Activated CD8-positive, alpha-beta memory T cell treated with anti-CD3 and anti-CD28 coated beads, Interleukin-2, amount 10 ng/mL, durations not matched to agents 7 days and 5 days (primary cell): ENCODE measurements at regions not wholly inside any gene's neighbourhood (a gene's known extent, or its start where the extent isn't known, plus 50 kb on each side); places are given as distances from the start of the nearest gene placed in this dataset.

Source experiments
- ATAC-seq: fragments of 150-1000 bp; cut with Tn5 transposase; one replicate; pipeline ENCODE4 v1.10.0; 2021; ENCODE audit warnings: moderate library complexity
- CTCF ChIA-PET: fragments of 350-600 bp; sonication (Branson Sonifier 250); formaldehyde crosslinking; loops from one replicate; lab custom pipeline; 2021; ENCODE audit warnings: antibody characterized with exemption; lab: Charles Lee
- DNase-seq: peaks from one replicate; pipeline ENCODE4 v3.0.0-alpha.2; 2020
- H3K27ac Mint-ChIP-seq: one replicate; pipeline ENCODE4 v1.8.0; 2021; ENCODE audit warnings: mild to moderate bottlenecking, mixed read lengths
- H3K27me3 Mint-ChIP-seq: one replicate; pipeline ENCODE4 v1.8.0; 2021; ENCODE audit warnings: mixed read lengths
- H3K36me3 Mint-ChIP-seq: one replicate; pipeline ENCODE4 v1.8.0; 2021; ENCODE audit warnings: mild to moderate bottlenecking, mixed read lengths
- H3K4me1 Mint-ChIP-seq: one replicate; pipeline ENCODE4 v1.8.0; 2021; ENCODE audit warnings: mixed read lengths
- H3K4me3 Mint-ChIP-seq: one replicate; pipeline ENCODE4 v1.8.0; 2021; ENCODE audit warnings: mild to moderate bottlenecking, moderate library complexity, mixed read lengths
- H3K9me3 Mint-ChIP-seq: one replicate; pipeline ENCODE4 v1.8.0; 2022; ENCODE audit warnings: low read depth, mixed read lengths

DNA sequence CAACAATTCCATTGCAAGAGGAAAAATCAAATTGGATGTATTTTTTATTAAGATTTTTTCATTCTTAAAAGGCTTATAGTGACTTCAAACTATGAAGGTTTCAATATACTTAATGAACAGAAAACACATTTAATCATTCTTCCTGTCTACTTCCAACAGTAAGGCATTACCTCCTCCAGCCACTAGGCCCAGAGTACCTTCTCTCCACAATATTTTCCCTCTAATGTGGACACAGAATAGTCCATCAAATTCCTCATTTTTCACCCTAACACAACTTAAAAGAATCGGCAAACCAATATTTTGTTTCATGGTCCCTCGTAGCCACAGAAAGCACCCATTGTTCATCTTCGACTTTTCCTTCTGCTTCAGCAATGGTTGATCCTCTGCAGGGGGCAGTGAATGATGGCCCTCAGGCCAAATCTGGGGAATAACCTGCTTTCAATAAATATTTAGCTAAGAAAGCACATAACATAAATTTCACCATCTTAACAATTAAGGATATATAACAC lies 335.4 kb upstream of the ID4 start:
- Mint-ChIP-seq H3K27ac (no peak overlapping the region), H3K9me3 (peaks cover 5% of the 10 kb centered on the region), H3K27me3 (no peaks in the 10 kb centered on the region), H3K4me1 (no peaks in the 10 kb centered on the region), H3K4me3 (no peak overlapping the region), H3K36me3 (no peaks in the 10 kb centered on the region)
- no peak for ATAC-seq
- no peak for DNase-seq
- CTCF ChIA-PET = no interaction called here

DNA sequence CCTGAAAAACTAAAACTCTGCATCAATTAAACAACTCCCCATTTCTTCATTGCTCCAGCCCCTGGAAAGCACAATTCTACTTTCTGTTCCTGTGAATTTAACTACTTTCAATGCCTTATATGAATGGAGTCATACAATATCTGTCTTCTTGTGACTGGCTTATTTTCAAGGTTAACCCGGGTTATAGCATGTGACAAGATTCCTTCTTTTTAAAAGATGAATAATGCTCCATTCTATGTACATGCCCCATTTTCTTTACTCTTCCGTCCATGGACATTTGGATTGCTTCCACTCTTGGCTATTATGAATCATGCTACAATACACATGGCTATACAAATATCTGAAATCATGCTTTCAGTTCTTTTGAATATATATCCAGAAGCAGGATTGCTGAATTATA lies 334.9 kb upstream of the ID4 start:
- H3K9me3 Mint-ChIP-seq = peaks cover 6% of the 10 kb centered on the region
- H3K36me3 Mint-ChIP-seq = no peaks in the 10 kb centered on the region
- CTCF ChIA-PET = no interaction called here
- DNase-seq (no peak), ATAC-seq (no peak)
- H3K4me1 Mint-ChIP-seq = no peaks in the 10 kb centered on the region
- no peaks in the 10 kb centered on the region for H3K27me3 Mint-ChIP-seq
- no peak overlapping the region for H3K4me3 Mint-ChIP-seq
- no peak overlapping the region for H3K27ac Mint-ChIP-seq

DNA sequence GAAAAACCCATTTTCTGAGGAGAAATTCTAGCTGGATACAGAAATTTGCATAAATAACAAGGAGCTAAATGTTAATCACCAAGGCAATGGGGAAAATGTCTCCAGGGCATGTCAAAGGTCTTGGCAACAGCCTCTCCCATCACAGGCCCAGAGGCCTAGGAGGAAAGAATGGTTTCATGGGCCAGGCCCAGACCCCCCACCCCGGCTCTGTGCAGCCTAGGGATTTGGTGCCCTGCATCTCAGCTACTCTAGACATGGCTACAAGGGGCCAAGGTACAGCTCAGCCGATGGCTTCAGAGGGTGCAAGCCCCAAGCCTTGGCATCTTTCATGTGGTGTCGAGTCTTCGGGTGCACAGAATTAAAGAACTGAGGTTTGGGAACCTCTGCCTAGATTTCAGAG lies 321.2 kb upstream of the ID4 start:
- Mint-ChIP-seq H3K36me3 (no peaks in the 10 kb centered on the region), H3K4me1 (no peaks in the 10 kb centered on the region), H3K4me3 (no peak overlapping the region), H3K27me3 (no peaks in the 10 kb centered on the region), H3K27ac (no peak overlapping the region), H3K9me3 (peaks cover 23% of the 10 kb centered on the region)
- ATAC-seq (no peak), DNase-seq (no peak)
- CTCF ChIA-PET = no interaction called here

DNA sequence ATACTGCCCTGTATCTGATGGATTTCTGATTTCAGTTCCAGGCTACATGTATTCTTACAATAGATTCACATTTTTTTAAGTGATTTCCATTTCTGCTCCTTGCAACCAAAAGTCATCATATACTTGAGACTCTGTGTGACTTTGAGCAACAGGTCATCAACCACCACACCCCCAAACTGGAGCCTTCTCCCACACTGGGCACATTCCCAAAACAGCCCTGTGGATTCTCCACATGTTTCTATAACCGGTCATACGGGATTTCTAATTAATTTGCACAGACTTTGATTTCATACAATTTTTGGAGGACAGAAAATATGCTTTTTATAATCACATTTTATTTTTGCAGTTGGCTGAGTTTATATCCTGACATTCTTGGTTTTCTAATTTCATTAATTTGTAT lies 317.2 kb upstream of the ID4 start:
- DNase-seq (no peak), ATAC-seq (no peak)
- H3K9me3 Mint-ChIP-seq = peaks cover 18% of the 10 kb centered on the region
- no peaks in the 10 kb centered on the region for H3K36me3 Mint-ChIP-seq
- no peaks in the 10 kb centered on the region for H3K4me1 Mint-ChIP-seq
- H3K27me3 Mint-ChIP-seq = no peaks in the 10 kb centered on the region
- H3K27ac Mint-ChIP-seq = no peak overlapping the region
- H3K4me3 Mint-ChIP-seq = no peak overlapping the region
- CTCF ChIA-PET = no interaction called here

DNA sequence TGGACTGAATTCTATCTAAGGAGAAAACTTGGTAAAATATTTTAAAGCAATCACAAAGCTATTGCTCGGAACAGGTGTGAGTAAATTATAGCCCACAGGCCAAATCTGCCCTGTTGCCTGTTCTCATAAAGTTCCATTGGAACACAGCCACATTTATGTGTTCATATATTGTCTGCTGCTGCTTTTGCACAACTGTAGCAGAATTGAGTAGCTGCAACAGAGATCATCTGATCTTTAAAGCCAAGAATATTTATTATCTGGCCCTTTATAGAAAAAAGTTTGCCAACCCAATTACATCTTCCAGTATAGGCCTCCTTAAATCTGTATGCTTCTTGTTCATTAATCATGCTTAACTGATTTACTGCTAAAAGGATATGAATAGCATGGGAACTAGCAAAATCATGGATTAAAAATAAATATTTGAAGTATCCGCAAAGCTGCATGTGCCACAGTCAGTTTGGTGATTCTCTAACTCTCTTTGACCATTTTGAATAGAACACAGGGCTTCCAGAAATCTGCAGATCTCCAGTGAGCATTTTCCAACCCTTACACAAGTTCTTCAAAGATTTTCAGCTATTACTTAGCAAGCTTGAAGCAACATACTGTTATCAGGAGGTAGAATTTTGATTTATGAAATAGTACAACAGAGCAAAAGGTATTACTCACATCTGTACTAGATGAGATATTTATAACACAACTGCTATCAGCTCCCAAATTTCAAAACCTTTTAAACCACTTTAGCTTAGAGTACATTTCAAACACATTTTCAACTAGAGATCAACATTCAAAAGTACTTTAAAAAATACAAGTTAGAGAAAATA lies 312.6 kb upstream of the ID4 start:
- H3K27ac Mint-ChIP-seq = no peak overlapping the region
- H3K36me3 Mint-ChIP-seq = no peaks in the 10 kb centered on the region
- H3K9me3 Mint-ChIP-seq = peaks cover 2% of the 10 kb centered on the region
- no peaks in the 10 kb centered on the region for H3K27me3 Mint-ChIP-seq
- no peak overlapping the region for H3K4me3 Mint-ChIP-seq
- no peak for ATAC-seq
- no peak for DNase-seq
- CTCF ChIA-PET = no interaction called here
- no peaks in the 10 kb centered on the region for H3K4me1 Mint-ChIP-seq

DNA sequence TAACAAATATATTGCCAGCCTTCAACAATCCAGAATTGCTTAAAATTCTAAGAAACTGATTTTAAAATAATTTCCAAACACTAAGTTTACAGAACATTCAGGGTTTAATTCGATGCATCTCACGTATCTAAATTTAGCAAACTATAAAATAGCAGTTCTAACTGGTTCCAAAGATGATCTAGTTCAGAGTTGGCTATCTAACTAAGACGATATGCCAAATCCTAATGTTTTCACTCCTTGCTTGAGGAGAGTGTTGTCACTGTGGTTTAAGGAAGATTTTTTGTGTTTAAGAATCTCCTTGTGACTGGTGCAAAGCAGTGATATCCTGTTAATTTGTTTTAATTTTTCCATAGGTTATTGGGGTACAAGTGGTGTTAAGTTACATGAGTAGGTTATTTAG lies 311.5 kb upstream of the ID4 start:
- Mint-ChIP-seq H3K36me3 (no peaks in the 10 kb centered on the region), H3K4me3 (no peak overlapping the region), H3K9me3 (peaks cover 2% of the 10 kb centered on the region), H3K4me1 (no peaks in the 10 kb centered on the region), H3K27ac (no peak overlapping the region), H3K27me3 (no peaks in the 10 kb centered on the region)
- CTCF ChIA-PET = no interaction called here
- no peak for DNase-seq
- no peak for ATAC-seq

DNA sequence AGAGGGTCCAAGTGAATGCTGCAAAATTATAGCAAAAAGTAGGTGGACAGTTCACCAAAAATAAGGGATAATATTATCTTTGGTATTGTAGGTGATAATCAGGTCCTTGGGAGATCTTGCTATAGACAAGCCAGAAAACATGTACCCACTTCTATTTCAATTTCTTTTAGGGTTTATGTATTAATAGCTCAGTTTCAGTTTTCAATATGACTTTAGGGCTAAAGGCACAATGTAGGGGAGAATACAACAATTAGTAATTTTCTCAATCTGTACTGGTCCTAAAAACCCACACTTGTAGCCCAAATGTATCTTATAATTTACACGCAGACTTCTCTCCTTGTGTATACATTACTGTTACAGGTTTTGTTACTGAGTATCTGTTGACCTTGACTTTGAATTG lies 307.0 kb upstream of the ID4 start:
- Mint-ChIP-seq H3K36me3 (no peaks in the 10 kb centered on the region), H3K4me1 (no peaks in the 10 kb centered on the region), H3K27me3 (no peaks in the 10 kb centered on the region), H3K27ac (no peak overlapping the region), H3K9me3 (peaks cover 2% of the 10 kb centered on the region), H3K4me3 (no peak overlapping the region)
- CTCF ChIA-PET = no interaction called here
- no peak for ATAC-seq
- DNase-seq = no peak

DNA sequence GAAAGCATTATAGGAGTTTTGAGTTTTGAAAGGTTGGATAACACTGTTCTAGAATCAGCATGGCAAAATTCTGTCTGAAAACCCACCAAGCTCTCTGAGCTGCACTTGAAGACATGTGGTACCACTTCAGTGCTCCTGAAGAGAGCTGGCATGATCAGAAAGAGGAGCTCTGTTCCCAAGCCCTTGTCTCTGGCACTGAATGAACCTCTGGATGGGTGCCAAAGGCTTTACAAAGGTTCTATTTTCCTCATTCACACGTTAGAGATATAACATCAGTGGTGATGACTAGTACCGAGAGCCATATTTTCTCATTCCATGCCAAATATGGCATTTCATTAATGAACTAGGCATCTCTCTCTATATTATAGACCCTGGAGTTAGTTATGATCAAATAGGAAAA lies 301.8 kb upstream of the ID4 start:
- CTCF ChIA-PET = no interaction called here
- H3K36me3 Mint-ChIP-seq = no peaks in the 10 kb centered on the region
- H3K27ac Mint-ChIP-seq = no peak overlapping the region
- H3K4me1 Mint-ChIP-seq = no peaks in the 10 kb centered on the region
- no peak for DNase-seq
- no peak for ATAC-seq
- H3K4me3 Mint-ChIP-seq = no peak overlapping the region
- H3K27me3 Mint-ChIP-seq = no peaks in the 10 kb centered on the region
- H3K9me3 Mint-ChIP-seq = peaks cover 6% of the 10 kb centered on the region

DNA sequence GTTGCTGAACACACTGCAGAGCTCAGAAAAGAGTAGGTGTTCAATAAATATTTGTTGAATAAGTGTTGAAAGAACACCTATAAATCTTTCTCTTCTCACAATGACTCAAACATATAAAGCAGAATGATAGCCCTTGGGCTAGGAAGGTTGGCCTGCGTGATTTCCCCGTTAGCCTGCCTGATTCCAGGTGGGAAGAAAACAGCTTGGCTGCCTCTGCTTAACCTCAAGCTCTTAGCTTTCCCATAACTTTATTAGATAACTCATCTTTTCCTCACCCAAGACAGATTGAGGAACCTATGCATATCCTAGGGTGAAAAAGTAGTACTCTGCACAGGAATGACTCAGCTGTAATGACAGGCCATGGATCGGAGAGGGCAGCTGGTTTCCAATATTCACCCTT lies 300.3 kb upstream of the ID4 start:
- Mint-ChIP-seq H3K9me3 (peaks cover 6% of the 10 kb centered on the region), H3K27me3 (no peaks in the 10 kb centered on the region), H3K27ac (no peak overlapping the region), H3K4me3 (no peak overlapping the region), H3K4me1 (no peaks in the 10 kb centered on the region), H3K36me3 (no peaks in the 10 kb centered on the region)
- no peak for DNase-seq
- no peak for ATAC-seq
- CTCF ChIA-PET = no interaction called here

DNA sequence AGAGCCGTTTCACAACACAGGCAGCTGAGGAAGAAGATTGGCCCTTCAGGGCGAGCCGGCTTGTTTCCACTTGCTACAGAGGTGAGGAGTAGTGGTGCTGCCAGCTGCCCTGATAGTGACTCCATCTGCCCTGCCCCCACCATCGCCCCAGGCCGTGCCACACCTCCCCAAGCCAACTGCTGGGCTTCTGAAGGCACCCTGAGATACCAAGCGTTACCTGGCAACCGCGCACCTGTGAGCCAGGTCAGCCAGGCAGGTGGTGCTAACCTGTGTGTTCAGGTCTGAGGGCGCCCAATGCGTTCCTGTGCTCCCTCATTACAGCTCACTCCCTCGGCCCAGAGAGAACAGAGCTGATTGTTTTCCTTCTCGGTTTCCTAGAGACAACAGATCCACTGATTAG lies 299.1 kb upstream of the ID4 start:
- CTCF ChIA-PET = no interaction called here
- H3K9me3 Mint-ChIP-seq = peaks cover 6% of the 10 kb centered on the region

DNA sequence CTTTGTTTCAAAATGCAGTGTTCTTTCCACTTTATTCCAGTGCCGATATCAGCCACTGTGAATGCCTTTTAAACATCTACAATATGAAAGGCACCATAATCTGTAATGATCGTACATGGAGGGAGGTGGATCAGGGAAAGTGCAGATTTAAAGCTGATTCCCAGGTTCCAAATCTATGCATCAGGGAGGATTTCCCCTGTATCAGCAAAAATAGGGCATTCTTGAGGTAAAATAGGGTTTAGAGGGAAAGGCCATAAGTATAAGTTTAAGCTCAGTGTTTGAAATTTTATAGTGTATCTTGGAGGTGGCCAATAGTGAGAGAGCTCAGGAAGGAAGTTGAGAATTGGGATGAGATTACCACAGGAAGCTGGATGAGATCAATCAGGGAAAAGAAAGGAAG lies 289.7 kb upstream of the ID4 start:
- no peaks in the 10 kb centered on the region for H3K36me3 Mint-ChIP-seq
- no peak overlapping the region for H3K4me3 Mint-ChIP-seq
- H3K27ac Mint-ChIP-seq = no peak overlapping the region
- no peaks in the 10 kb centered on the region for H3K27me3 Mint-ChIP-seq
- CTCF ChIA-PET = no interaction called here
- no peaks in the 10 kb centered on the region for H3K4me1 Mint-ChIP-seq
- ATAC-seq = no peak
- no peaks in the 10 kb centered on the region for H3K9me3 Mint-ChIP-seq
- no peak for DNase-seq

More for the DNA sequence above, 299.1 kb upstream of the ID4 start:
- Mint-ChIP-seq H3K27me3 (no peaks in the 10 kb centered on the region), H3K27ac (no peak overlapping the region), H3K36me3 (no peaks in the 10 kb centered on the region), H3K4me1 (no peaks in the 10 kb centered on the region), H3K4me3 (no peak overlapping the region)
- ATAC-seq (no peak), DNase-seq (no peak)

DNA sequence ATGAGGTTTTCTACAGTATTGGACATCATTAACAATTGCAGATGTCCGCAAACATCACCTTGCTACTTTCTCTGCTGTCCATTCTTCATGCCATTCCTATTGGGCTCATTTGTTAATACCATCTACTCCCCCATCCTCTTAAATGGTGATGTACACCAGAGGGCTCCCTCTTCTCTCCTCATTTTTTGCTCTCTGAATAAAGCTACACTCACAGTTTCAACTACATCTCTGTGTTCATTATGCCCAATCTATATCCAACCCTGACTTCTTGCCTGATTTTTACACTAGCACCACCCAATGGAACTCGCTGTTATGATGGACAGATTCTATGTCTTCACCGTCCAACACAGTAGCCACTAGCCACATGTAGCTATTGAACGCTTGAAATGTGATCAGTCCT lies 288.1 kb upstream of the ID4 start:
- Mint-ChIP-seq H3K4me3 (no peak overlapping the region), H3K4me1 (no peaks in the 10 kb centered on the region), H3K27ac (no peak overlapping the region), H3K36me3 (no peaks in the 10 kb centered on the region), H3K27me3 (no peaks in the 10 kb centered on the region), H3K9me3 (no peaks in the 10 kb centered on the region)
- CTCF ChIA-PET = no interaction called here
- DNase-seq (no peak), ATAC-seq (no peak)

DNA sequence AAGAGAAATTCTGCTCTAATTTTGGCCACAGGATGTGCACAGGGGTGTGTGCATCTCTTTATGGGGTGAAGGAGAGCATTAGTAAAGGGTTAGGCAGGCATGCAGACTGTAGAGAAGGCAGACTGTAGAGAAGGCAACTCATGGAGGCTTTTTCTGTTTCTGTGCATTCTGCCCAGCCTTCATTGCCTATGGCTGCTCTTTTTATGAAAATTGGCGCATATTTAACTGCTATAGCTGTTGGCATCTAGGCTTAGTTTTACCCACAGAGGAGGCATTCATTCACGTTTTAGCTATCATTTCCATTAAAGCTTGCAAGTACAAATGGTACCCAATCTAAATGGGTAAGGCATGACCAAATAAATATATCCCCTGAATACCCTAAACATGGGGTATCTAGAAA lies 286.8 kb upstream of the ID4 start:
- CTCF ChIA-PET = no interaction called here

DNA sequence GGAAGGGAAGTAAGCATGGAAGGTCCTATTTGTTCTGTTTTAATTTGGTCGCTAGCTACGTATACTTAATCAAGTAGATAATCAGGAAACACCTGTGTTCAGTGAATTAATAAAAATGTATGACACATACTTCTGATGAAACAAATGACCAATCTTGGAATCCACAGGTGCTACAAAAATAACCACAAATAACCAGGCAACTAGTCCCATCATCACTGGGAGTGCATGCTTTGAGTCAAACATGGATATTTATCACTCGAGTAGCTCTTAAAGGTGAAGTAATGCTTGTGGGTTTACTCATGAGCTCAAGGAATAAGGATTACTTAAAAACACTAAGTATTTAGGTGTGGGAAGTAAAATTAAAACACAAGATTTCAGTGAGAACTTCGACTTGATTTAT lies 285.6 kb upstream of the ID4 start:
- no peaks in the 10 kb centered on the region for H3K9me3 Mint-ChIP-seq
- H3K4me1 Mint-ChIP-seq = no peaks in the 10 kb centered on the region
- no peaks in the 10 kb centered on the region for H3K27me3 Mint-ChIP-seq
- CTCF ChIA-PET = no interaction called here
- no peak overlapping the region for H3K27ac Mint-ChIP-seq
- H3K36me3 Mint-ChIP-seq = no peaks in the 10 kb centered on the region
- ATAC-seq (no peak), DNase-seq (no peak)
- no peak overlapping the region for H3K4me3 Mint-ChIP-seq

More for the DNA sequence above, 286.8 kb upstream of the ID4 start:
- Mint-ChIP-seq H3K27ac (no peak overlapping the region), H3K9me3 (no peaks in the 10 kb centered on the region), H3K4me3 (no peak overlapping the region), H3K4me1 (no peaks in the 10 kb centered on the region), H3K36me3 (no peaks in the 10 kb centered on the region), H3K27me3 (no peaks in the 10 kb centered on the region)
- DNase-seq (no peak), ATAC-seq (no peak)
